Heart left ventricle (tissue), 16 donors: ENCODE measurements at regions not wholly inside any gene's neighbourhood (a gene's known extent, or its start where the extent isn't known, plus 50 kb on each side); places are given as distances from the start of the nearest gene placed in this dataset.
"Not testable (repeated sequence)": the region's sequence is repeated elsewhere in the genome, so short reads cannot be mapped to it uniquely, and the experiment has no call there.

ENCODE experiments used
- ATAC-seq, 4 donors: fragments of 200-7000 bp; cut with Tn5 transposase; one replicate each; pipeline ENCODE4 v1.9.1; 2020 to 2022; ENCODE audit warnings: moderate library complexity in 4 of 4, mild to moderate bottlenecking in 3 of 4, moderate number of reproducible peaks in 1 of 4
- DNase-seq, 5 donors: peaks; one replicate each; pipeline ENCODE4 v3.0.0-alpha.2; 2020
- H3K27ac ChIP-seq, 12 donors: fragments of 200-600 bp; sonication (generic) in 4 of 12; one replicate each; pipeline versions ENCODE4 v1.5.0 to v1.8.0; 2016 to 2022; ENCODE audit warnings: mild to moderate bottlenecking in 2 of 12
- H3K27me3 ChIP-seq, 9 donors: fragments of 200-600 bp; sonication (generic) in 2 of 9; one replicate each; pipeline versions ENCODE4 v1.5.1 to v1.8.0; 2016 to 2022; ENCODE audit warnings: mild to moderate bottlenecking in 3 of 9
- H3K36me3 ChIP-seq, 9 donors: fragments of 200-600 bp; sonication (generic) in 2 of 9; one replicate each; pipeline versions ENCODE4 v1.5.0 to v1.8.0; 2018 to 2022; ENCODE audit warnings: mild to moderate bottlenecking in 2 of 9
- H3K4me1 ChIP-seq, 12 donors: fragments of 200-600 bp; sonication (generic) in 4 of 12; one replicate each; pipeline versions ENCODE4 v1.5.0 to v1.8.0; 2016 to 2022; ENCODE audit warnings: mild to moderate bottlenecking in 3 of 12
- H3K4me3 ChIP-seq, 12 donors: fragments of 200-600 bp; sonication (generic) in 4 of 12; one replicate each; pipeline versions ENCODE4 v1.5.0 to v1.8.0; 2017 to 2022; ENCODE audit warnings: mild to moderate bottlenecking in 9 of 12, moderate library complexity in 4 of 12
- H3K9me3 ChIP-seq, 12 donors: fragments of 200-600 bp; sonication (generic) in 4 of 12; one replicate each; pipeline versions ENCODE4 v1.5.0 to v1.8.0; 2016 to 2022; ENCODE audit warnings: mild to moderate bottlenecking in 1 of 12
- CTCF ChIP-seq, 12 donors: fragments of 200-600 bp; sonication (generic) in 4 of 12; IDR thresholded peaks; one replicate each; pipeline versions ENCODE4 v1.5.0 to v1.8.0; 2018 to 2022; ENCODE audit warnings: antibody characterized with exemption in 12 of 12, mild to moderate bottlenecking in 5 of 12
- POLR2A ChIP-seq, 2 donors: fragments of 450-650 bp; IDR thresholded peaks; one replicate each; pipeline ENCODE4 v1.6.1; 2017; ENCODE audit warnings: antibody characterized with exemption in 2 of 2, mild to moderate bottlenecking in 2 of 2, moderate library complexity in 2 of 2
- WGBS, 4 donors: extraction: QIAGEN DNeasy Blood & Tissue Kit in 2 of 4; methylation state at CpG; one replicate each; pipeline versions ENCODE4 v1.1.5 to v1.1.7; 2013 to 2018; 5-methylcytosine and 5-hydroxymethylcytosine counted together
- intact Hi-C, 10 donors: fragments of 100-400 bp; cut with DNase I; formaldehyde crosslinking; loops; one replicate each; pipeline versions ENCODE4 v1.11.1 to v1.14.2; 2022
- donor health status: ischemic (EF 13 %, LVEDD 7.1; RV severe dilation, severe dysfunction).
- donor health status: healthy with polysubstance abuse.
- donor health status: DM: no; HTN: yes; CAD: no.
- donor health status: DM: no; HTN: no; CAD: no.
- donor health status: ischemic (EF 25% LVEDD 6.9; RV normal size, moderate dysfunction).
- donor health status: ischemic (EF 25% LVEDD 5.7; RV mildly dilated, moderate dysfunction).
- donor health status: healthy.
- donor health status: DM: yes; HTN: yes; CAD: no.
- donor health status: ischemic (EF 35%, LVEDD 5.7; RV mildly dilated, moderate dysfunction).
- donor health status: nonischemic (EF 11% LVEDD 7.7; RV severe dilation, severe dysfunction).
- donor health status: DM: yes; HTN: yes; CAD: no.
- donor health status: PGD.
- donor health status: ischemic (EF 29% LVEDD 5.4; RV normal size, mild dysfunction).
- donor health status: nonischemic (EF 23%, LVEDD 6.1; RV moderate dilation, normal function).

GRCh38 chr6:166235666-166236292 is 68.1 kb upstream of the TBXT start:
- DNase-seq, result no peak
- no peak for TF ChIP-seq CTCF (IDR thresholded peaks at IDR 0.05)
- TF ChIP-seq POLR2A (IDR thresholded peaks at IDR 0.05), result no peak
- no peak for ATAC-seq
- no peaks in the 10 kb centered on the region for H3K36me3 ChIP-seq
- intact Hi-C loops, result no loop called here
- no peak overlapping the region for H3K4me3 ChIP-seq
- H3K9me3 ChIP-seq, result no peaks in the 10 kb centered on the region
- 81 to 87% (median 85%) methylated on average over 17 of the region's 17 CpGs for WGBS, 4 donors
- peaks cover 0 to 54% (median 5%) of the 10 kb centered on the region in 9 donors for H3K27me3 ChIP-seq
- no peak overlapping the region for H3K27ac ChIP-seq
- H3K4me1 ChIP-seq, result peaks cover 0 to 6% (median 0%) of the 10 kb centered on the region in 12 donors

GRCh38 chr6:166231181-166231580 is 63.5 kb upstream of the TBXT start:
- H3K9me3 ChIP-seq, intact Hi-C loops, H3K36me3 ChIP-seq, H3K4me3 ChIP-seq, H3K27ac ChIP-seq, H3K4me1 ChIP-seq, DNase-seq, ATAC-seq: not testable (repeated sequence)
- H3K27me3 ChIP-seq, result peaks cover 6 to 56% (median 16%) of the 10 kb centered on the region in 9 donors
- 90 to 98% (median 91%) methylated on average over 2 of the region's 2 CpGs for WGBS, 4 donors

GRCh38 chr6:166228839-166229528 is 61.3 kb upstream of the TBXT start:
- intact Hi-C loops, result no loop called here
- Histone ChIP-seq H3K27me3 (peaks cover 0 to 52% (median 18%) of the 10 kb centered on the region in 9 donors), H3K27ac (no peak overlapping the region), H3K9me3 (no peaks in the 10 kb centered on the region), H3K4me1 (no peaks in the 10 kb centered on the region), H3K36me3 (no peaks in the 10 kb centered on the region), H3K4me3 (no peak overlapping the region)
- DNase-seq, result no peak
- 37 to 44% (median 39%) methylated on average over 16 of the region's 16 CpGs for WGBS, 4 donors
- ATAC-seq, result no peak
- no peak for TF ChIP-seq POLR2A (IDR thresholded peaks at IDR 0.05)
- no peak for TF ChIP-seq CTCF (IDR thresholded peaks at IDR 0.05)

GRCh38 chr6:166228425-166228824 is 60.8 kb upstream of the TBXT start:
- TF ChIP-seq CTCF (IDR thresholded peaks at IDR 0.05) (no peak), POLR2A (IDR thresholded peaks at IDR 0.05) (no peak)
- Histone ChIP-seq H3K9me3 (no peaks in the 10 kb centered on the region), H3K27ac (no peak overlapping the region), H3K36me3 (no peaks in the 10 kb centered on the region), H3K4me1 (no peaks in the 10 kb centered on the region), H3K4me3 (no peak overlapping the region), H3K27me3 (peaks cover 0 to 58% (median 24%) of the 10 kb centered on the region in 9 donors)
- DNase-seq (no peak), ATAC-seq (no peak)
- intact Hi-C loops, result no loop called here
- WGBS, 4 donors, result 75 to 87% (median 81%) methylated on average over 3 of the region's 3 CpGs
